ENCODE measurements at regions not wholly inside any gene's neighbourhood (a gene's known extent, or its start where the extent isn't known, plus 50 kb on each side); places are given as distances from the start of the nearest gene placed in this dataset.
"Not testable (repeated sequence)": the region's sequence is repeated elsewhere in the genome, so short reads cannot be mapped to it uniquely, and the experiment has no call there.

DNA sequence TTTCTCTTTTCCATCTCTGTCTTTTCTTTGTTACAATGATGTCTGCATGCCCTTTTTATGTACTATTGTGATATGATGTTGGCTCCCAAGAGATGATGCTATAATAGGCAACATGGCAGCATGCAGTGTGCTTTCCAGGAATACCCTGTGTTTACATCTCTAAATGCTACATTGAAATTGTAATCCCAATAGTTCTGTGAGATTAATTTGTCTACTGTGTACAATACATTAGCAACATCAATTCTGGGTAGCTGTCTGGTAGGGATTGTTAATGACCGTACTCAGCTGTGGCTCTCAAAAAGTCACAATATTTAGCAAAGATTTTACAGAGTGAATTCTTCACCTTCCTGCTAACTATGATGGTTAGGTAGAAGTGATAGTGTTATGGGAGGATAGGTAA lies 225.6 kb upstream of the MMS22L start:
- in situ Hi-C loops (cut with HindIII; ENCODE audit: low pct_unique_long_range_greater_than_20kb, low sequenced_read_pairs): no loop called here
- DNase-seq (ENCODE audit: low read depth, low spot score): no peak

DNA sequence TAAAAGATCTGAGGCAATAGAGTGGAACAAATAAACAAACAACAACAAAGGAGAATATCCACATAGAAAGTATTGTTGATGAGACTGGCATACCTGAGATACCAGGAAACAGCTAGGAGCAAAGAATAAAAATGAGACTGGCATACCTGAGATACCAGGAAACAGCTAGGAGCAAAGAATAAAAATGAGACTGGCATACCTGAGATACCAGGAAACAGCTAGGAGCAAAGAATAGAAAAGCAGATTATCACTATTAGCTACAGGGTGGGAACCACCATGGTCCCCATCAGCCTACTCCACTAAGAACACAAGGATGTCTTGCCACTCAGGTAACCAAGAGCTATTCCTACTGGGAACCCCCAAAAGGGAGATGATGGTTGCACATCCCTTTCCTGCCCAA lies 230.2 kb upstream of the MMS22L start:
- in situ Hi-C loops (cut with HindIII; ENCODE audit: low pct_unique_long_range_greater_than_20kb, low sequenced_read_pairs); DNase-seq (ENCODE audit: low read depth, low spot score): not testable (repeated sequence)

DNA sequence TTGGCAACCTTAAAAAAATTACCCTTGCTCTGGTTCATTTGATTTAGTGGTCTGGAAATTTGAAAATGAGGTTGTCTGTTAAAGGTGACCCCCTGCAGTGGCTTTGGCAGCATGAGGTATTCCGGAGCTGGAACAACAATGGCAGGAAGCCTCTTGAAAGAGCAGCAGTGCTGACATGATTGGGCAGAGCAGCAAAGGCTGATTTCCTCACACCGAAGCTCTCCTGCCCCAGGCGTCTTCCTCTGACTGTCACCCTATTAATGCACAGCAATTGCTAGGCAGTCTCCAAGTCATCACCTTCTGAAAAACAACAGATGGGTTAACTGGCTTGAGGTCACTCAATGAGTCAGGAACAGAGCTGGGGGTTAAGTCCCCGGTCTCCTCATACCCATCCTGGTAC lies 241.8 kb upstream of the MMS22L start:
- in situ Hi-C loops (cut with HindIII; ENCODE audit: low pct_unique_long_range_greater_than_20kb, low sequenced_read_pairs): no loop called here
- DNase-seq (ENCODE audit: low read depth, low spot score): no peak

DNA sequence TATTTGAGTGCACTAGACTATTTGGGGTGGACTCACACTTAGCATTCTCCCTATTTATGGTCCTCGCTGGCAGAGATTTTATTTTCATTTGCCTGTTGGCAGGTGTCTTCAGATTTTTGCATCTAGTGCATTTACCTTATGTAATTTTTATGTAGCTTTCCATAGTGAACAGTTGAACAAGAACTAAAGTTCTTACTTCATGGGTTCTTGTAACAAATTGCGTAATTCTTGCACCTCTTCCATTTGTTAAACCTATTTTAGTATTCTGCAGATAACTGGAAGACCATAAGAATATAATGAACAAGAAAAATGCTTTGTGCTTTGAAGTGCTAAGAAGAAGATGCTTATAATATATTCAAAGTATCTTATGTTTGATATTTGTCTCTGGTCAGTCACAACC lies 252.8 kb upstream of the MMS22L start:
- in situ Hi-C loops (cut with HindIII; ENCODE audit: low pct_unique_long_range_greater_than_20kb, low sequenced_read_pairs): no loop called here
- no peak for DNase-seq (ENCODE audit: low read depth, low spot score)

DNA sequence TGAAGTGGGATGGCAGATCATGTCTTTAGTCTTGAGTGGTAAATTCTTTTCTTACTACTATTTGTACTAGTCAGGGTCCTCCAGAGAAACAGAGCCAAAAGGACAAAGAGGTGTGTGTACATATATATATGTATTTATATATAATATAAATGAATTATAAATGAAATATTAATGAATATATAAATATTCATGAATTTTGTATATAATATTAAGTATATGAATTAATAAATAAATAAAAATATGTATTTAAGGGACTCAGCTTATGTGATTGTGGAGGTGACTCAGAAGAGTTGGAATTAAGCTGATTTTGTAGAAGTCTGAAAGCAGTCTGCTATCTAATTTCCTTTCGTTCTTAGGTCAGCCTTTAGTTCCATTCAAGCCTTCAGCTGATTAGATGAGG lies 265.3 kb upstream of the MMS22L start:
- in situ Hi-C loops (cut with HindIII; ENCODE audit: low pct_unique_long_range_greater_than_20kb, low sequenced_read_pairs): no loop called here
- DNase-seq (ENCODE audit: low read depth, low spot score): no peak

DNA sequence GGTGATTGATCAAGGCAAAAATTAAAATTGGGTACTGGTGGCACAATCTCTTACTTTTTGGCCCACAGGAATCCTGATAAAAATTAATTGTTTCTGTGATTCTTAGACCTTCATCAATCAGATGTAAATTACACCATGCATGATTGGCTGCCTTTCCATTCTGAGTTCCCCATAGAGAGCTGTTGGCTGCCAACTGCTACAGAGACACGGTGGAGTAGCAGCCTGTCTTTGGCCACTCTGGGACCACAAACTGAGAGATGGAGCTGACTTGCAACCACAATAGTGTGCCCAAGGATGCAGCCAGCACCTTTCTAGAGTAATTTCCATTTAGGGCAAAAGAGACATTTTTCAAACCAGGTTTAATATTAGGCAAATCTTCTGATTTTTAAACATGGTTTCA lies 274.3 kb upstream of the MMS22L start:
- in situ Hi-C loops (cut with HindIII; ENCODE audit: low pct_unique_long_range_greater_than_20kb, low sequenced_read_pairs): no loop called here
- DNase-seq (ENCODE audit: low read depth, low spot score): no peak

DNA sequence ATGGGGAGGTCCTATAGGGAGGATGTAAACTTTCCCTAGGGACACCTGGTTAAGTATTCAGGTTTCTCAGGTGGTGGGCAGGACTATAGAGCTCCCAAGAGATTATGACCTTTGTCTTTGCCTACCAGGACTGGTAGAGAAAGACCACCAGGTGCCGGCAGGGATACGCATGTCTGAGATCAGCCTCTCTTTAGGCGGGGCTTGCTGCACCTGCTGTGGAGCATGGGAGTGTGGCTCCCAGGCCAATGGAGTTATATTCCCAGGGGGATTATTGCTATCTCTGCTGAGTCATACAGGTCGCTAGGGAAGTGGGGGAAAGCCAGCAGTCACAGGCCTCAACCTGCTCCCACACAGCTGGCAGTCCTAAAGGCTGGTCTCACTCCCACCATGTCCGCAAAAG lies 280.5 kb upstream of the MMS22L start:
- in situ Hi-C loops (cut with HindIII; ENCODE audit: low pct_unique_long_range_greater_than_20kb, low sequenced_read_pairs): no loop called here
- no peak for DNase-seq (ENCODE audit: low read depth, low spot score)

DNA sequence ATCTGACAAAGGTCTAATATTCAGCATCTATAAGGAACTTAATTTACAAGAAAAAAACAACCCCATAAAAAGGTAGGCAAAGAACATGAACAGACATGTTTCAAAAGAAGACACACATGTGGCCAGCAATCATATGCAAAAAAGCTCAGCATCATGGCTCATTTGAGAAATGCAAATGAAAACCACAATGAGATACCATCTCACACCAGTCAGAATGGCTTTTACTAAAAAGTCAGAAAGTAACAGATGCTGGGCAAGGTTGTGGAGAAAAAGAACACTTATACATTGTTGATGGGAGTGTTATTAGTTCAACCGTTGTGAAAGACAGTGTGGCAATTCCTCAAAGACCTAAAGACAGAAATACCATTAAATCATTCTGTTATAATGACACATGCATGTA lies 289.9 kb upstream of the MMS22L start:
- in situ Hi-C loops (cut with HindIII; ENCODE audit: low pct_unique_long_range_greater_than_20kb, low sequenced_read_pairs): no loop called here
- no peak for DNase-seq (ENCODE audit: low read depth, low spot score)

DNA sequence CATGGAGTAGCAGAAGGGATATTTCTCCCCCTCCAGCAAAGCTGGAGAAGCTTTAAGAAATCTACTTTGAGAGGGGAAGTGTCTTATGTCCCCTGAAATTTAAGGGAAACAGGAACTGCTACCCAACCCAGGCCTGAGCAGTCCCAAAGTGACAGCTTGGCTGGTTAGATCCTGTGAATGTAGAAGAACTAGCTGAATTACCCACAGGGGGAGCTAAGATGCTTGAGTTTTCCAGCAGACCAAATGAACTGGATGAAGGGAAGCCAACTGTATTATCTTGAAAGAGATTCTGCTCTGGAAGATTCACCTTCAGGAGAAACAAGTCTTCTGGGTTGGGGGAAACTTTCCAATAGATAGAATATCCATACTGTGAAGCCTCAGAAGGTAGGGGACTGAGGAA lies 303.3 kb upstream of the MMS22L start:
- in situ Hi-C loops (cut with HindIII; ENCODE audit: low pct_unique_long_range_greater_than_20kb, low sequenced_read_pairs): no loop called here
- DNase-seq (ENCODE audit: low read depth, low spot score): peak; percentile 46

DNA sequence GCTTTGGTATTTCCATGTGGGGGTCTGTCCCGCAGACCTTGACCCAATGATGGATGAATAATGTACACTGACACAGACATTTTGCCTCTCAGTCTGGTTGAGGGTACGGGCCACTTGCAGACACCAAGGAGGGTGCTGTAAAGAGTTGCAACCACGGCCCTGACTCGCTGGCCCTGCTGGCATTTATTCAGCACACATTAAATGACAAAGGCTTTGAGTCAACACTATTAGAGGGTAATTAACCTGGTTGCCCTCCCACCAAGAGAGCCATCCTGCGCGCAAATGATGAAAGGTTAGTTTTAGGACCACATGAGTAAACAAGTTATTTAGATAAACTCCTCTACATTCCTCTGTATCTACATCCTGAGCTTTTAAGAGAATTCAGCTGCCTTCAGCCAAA lies 308.9 kb upstream of the MMS22L start:
- in situ Hi-C loops (cut with HindIII; ENCODE audit: low pct_unique_long_range_greater_than_20kb, low sequenced_read_pairs): no loop called here
- DNase-seq (ENCODE audit: low read depth, low spot score): no peak

DNA sequence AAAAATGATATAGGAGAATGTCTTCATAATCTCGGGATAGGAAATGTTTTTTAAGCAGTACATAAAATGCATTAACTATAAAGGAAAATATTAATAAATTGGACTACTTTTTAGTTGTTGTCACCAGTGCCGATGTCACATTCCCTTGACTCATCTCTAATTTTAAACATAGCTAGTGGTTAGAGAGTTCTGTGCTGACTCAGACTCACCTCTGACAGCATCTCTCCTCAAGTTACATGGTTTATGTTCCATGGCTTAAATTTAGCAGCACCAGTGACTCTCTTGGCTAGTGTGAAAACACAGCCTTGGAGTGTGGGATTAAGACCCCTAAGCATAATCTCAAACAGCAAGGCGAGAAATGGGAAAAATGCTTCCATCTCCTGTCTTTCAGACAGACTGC lies 311.8 kb upstream of the MMS22L start:
- DNase-seq (ENCODE audit: low read depth, low spot score): no peak
- in situ Hi-C loops (cut with HindIII; ENCODE audit: low pct_unique_long_range_greater_than_20kb, low sequenced_read_pairs): no loop called here

DNA sequence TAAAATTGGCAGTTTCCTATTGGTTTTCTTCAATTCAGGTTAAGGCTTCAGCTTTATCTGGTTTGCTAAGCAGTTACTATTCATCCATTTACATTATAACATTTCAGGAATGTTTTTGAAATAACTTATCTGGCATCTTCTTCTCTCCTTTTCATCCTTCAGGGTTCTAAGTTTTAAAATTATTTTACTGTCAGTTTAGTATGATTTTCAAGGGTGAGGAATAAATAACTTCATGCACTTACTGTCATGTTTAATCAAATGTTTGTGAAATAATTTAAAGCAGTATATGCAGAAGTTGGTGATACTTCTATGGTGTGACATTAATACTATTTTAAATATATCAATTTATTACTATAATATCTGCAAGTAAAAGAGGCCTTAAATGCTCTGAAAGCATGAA lies 338.1 kb upstream of the MMS22L start:
- in situ Hi-C loops (cut with HindIII; ENCODE audit: low pct_unique_long_range_greater_than_20kb, low sequenced_read_pairs): no loop called here
- DNase-seq (ENCODE audit: low read depth, low spot score): no peak

DNA sequence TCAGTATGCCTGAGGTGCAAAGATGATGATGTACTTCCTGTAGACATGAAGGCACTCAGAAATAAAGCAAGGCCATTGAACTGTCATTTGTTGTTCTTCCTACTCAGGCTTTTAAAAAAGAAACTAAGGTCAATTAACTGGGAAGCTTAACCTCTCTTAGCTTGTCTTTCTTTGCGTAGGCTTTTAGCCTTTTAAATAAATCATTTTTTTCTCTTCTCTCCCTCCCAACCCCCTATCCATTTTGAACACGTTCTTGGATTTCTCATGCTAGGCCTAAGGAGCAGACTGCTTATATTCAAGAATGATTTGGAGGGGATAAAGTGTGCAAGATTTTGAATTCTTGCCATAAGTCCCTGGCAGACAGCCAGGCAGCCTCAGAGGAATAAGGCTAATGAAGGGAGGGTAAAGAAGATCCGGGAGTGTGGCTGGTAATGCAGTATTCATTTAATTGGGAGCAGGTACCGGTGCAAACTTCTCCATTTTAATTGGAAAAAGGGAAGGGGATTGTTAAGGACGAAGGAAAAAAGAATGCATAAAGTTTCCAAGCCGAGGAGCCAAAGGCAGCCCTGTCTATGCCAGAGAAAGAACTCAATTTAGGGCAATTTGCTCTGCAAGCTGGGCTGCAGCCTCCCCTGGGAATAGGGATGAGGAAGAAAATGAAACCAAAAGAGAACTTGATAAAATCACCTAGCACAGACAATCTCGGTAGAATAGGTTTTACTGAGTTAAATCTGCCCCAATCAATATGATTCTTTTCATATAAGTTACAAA lies 343.8 kb upstream of the MMS22L start:
- in situ Hi-C loops (cut with HindIII; ENCODE audit: low pct_unique_long_range_greater_than_20kb, low sequenced_read_pairs): no loop called here
- peak; percentile 19 for DNase-seq (ENCODE audit: low read depth, low spot score)

DNA sequence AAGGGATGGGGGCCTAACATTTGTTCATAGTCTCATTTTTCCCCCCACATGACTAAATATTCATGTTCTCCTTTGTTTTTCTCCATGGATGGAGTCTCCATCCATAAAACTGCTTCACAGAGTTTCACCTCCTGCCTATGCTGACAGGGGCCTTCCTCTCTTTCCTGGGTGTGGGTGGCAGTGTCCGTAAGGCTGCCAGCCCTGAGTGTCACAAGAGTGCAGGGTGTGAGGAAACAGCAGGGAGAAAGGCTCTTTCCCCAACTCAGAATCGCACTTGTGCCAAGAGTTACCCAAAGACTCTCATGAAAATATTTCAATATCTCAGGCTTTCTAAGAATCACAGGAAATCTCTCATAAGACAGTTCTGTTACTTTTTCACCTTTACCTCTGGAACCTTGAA lies 346.2 kb upstream of the MMS22L start:
- in situ Hi-C loops (cut with HindIII; ENCODE audit: low pct_unique_long_range_greater_than_20kb, low sequenced_read_pairs): no loop called here
- DNase-seq (ENCODE audit: low read depth, low spot score): no peak

DNA sequence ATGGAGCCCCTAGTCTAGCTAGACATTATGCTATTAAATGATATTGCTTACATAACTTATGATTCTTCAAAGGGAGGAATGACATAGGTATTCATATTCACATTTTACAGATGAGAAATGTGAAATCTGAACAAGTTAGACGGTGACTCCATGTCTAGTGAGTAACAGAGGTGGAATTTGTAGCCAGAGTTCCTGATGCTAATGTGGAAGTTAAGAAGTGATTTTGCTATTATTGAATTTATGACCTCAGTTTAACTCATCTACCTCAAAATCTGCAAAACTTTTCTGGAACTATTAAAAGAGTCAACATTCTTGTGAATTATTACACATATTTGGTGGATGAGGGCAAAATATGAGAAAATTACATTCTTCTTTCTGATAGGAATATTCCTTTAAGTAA lies 347.6 kb upstream of the MMS22L start:
- no peak for DNase-seq (ENCODE audit: low read depth, low spot score)
- in situ Hi-C loops (cut with HindIII; ENCODE audit: low pct_unique_long_range_greater_than_20kb, low sequenced_read_pairs): no loop called here

DNA sequence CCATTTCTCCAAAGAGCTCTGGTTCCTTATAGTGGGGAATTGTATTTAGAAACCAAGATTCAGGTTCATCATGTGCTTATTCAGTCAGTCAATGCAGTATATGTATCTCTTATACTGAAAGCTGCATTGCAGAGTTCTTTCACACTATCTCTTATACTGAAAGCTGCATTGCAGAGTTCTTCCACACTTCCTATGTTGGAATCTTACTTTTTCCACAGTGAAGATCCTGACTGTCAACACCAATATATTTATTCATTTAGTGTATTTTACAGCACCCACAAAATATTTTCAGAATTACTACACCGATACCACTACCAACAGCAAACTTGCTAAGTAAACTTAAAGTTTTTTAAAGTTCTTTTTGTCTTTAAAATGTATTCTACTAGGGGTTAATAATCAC lies 349.3 kb upstream of the MMS22L start:
- no peak for DNase-seq (ENCODE audit: low read depth, low spot score)
- in situ Hi-C loops (cut with HindIII; ENCODE audit: low pct_unique_long_range_greater_than_20kb, low sequenced_read_pairs): no loop called here

DNA sequence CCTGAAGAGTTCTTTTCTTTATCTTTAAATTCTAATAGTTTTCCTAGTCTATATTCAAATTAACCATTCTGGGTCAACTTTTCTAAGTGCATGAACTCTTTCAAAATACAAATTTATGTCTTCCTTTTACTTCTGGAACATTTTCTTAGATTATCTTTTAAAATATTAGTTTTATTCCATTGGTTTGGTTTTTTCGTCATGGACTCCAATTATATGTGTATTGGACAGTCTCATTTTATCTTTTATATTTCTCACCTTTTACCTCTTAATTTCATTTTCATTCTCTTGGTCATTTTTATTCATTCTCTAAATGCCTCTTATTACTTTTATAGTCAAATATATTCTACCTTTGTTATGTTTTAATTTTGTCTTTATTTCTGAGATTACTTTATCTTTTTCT lies 356.7 kb upstream of the MMS22L start:
- in situ Hi-C loops (cut with HindIII; ENCODE audit: low pct_unique_long_range_greater_than_20kb, low sequenced_read_pairs): no loop called here
- DNase-seq (ENCODE audit: low read depth, low spot score): no peak

DNA sequence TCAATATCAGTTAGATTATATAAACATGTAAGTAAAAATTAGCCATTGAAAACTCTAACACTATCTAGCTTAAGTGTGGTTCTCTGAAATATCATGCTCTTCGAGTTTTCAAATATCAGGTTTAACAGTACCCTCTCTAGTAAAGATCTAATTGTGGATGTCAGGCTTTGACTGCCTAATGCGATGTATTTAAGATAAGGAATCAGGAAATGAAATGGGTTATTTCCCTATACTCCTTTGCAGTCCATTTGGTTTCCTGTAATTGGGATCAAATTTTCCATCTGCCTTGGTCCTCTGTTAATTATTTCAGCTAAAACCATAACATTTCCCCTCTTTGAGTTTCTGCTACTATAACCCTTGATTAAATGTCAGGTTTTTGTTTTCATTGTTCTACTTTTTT lies 361.3 kb upstream of the MMS22L start:
- in situ Hi-C loops (cut with HindIII; ENCODE audit: low pct_unique_long_range_greater_than_20kb, low sequenced_read_pairs): no loop called here
- no peak for DNase-seq (ENCODE audit: low read depth, low spot score)

DNA sequence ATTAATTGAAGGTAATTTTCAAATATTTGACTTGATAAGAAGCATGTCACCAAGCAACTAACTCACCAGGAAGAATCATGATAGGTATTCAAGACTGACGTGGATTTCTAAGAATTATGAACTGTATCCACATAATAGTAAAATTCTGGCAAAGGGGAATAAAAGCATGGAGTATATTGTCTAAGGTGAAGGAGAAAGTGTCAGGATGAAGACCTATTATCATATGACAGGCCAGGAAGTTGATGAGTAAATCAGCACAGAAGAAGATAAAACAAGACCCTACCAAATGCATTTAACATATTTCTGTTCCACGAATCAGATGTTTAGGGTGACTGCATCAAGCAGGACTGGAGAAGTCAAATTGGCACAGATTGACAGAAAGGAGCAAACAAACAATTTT lies 362.7 kb upstream of the MMS22L start:
- in situ Hi-C loops (cut with HindIII; ENCODE audit: low pct_unique_long_range_greater_than_20kb, low sequenced_read_pairs): no loop called here

DNA sequence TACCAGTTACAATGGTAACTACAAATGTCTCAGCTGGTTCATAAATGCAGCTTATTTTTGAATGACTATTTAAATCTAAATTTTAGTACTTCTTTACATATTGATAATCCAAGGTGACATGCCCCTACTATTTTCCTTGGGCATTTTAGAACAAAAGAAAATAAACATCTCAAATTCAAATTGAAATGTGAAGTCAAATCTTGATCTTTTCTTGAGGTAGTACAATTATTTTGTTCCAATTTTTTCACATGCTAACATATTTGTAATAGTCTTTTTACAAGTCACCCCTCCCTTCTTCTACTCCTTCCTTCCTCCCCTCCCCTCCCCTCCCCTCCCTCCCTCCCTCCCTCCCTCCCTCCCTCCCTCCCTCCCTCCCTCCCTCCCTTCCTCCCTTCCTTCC lies 370.1 kb upstream of the MMS22L start:
- in situ Hi-C loops (cut with HindIII; ENCODE audit: low pct_unique_long_range_greater_than_20kb, low sequenced_read_pairs): no loop called here
- DNase-seq (ENCODE audit: low read depth, low spot score): no peak

More for the DNA sequence above, 362.7 kb upstream of the MMS22L start:
- DNase-seq (ENCODE audit: low read depth, low spot score): no peak

All from SK-MEL-5 (cell line).